H54 (cell line): ENCODE measurements at regions not wholly inside any gene's neighbourhood (a gene's known extent, or its start where the extent isn't known, plus 50 kb on each side); places are given as distances from the start of the nearest gene placed in this dataset.

ENCODE experiments used
- DNase-seq: peaks from one replicate; pipeline ENCODE4 v3.0.0; 2011; ENCODE audit warnings: low spot score, mixed read lengths; ENCODE audit not compliant: insufficient read length
- FAIRE-seq: peaks from 3 replicates; lab custom pipeline; 2011; peaks lifted over from hg19 to GRCh38; lab: Jason Lieb, UNC
- POLR2A ChIP-seq: IDR thresholded peaks from 2 replicates; pipeline ENCODE4 v1.6.1; 2011; ENCODE audit warnings: low read depth, mild to moderate bottlenecking, low read length

DNA sequence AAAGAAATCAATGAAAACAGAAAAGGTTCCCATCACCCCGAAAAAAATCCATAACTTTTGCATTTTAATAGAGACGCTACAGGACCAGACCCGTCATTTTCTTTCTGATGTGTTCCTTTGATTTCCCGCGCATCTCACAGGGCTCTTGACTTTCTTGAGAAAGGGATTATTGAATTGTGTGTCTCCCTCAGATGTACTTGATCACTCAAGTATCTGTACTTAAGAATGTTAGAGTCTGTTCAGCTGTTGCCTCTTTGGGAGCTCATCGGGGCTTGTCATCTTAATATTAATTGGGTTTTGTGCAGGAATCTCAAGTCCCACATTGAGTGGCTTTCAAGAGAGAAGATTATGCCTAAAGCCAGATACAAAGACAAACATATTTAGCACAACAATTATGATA lies 606.4 kb upstream of the SALL1 start:
- FAIRE-seq (no peak), DNase-seq (no peak)
- no peak for TF ChIP-seq POLR2A

DNA sequence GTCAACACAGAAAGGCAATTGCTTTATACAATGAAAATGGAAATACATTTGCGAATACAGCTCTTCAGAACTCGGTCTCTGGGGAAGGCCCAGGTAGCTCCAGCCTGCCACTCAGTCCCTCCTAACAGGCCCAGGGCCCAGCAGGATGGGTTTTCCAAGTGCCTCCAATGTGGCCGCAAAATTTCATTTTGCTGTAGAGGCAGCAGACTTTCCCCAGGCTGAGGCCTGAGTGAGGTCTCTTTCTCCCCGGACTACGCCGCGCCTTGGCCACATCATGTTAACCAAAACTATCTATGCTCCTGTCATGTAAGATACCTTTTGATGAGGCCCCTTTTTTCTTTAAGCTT lies 606.0 kb upstream of the SALL1 start:
- TF ChIP-seq POLR2A, result no peak
- FAIRE-seq, result no peak
- DNase-seq, result no peak

DNA sequence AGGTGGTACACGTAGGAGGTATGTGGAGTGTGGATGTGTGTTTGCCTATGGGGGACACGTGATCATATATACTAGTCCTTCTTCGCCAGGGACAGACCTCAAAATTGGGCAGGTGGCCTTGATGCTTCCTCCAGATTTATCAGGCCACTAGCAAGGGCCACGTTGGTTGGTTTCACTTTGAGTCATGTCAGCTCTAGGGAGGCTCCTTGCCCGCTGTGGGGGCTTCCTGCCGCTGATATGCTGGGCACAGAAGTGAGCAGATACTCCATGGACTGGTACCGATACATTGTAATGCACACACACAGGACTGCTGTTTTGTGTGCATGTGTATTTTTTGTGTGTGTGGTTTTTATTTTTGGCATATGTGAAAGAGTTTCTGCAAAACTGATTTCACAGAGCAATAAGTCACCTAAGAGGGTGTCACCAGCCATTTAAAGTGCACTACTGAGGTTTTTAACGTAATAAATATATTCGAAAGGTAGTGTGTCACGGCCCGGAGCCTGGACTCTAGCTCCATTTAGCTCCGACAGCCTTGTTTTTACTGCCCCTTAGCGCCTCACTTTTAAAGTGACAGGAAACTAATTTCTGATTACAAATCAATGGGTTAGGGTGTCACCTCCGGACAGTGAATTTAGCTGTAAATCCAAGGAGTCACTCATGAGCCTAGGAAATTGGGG lies 605.5 kb upstream of the SALL1 start:
- FAIRE-seq, result no peak
- no peak for TF ChIP-seq POLR2A
- no peak for DNase-seq

GRCh38 chr16:51755577-51756355 lies 604.7 kb upstream of the SALL1 start:
- TF ChIP-seq POLR2A, result no peak
- FAIRE-seq (no peak), DNase-seq (no peak)

- no peak for TF ChIP-seq POLR2A
- FAIRE-seq, result no peak
- DNase-seq, result no peak
Observed at GRCh38 chr16:51755039-51755501, 604.0 kb upstream of the SALL1 start.

DNA sequence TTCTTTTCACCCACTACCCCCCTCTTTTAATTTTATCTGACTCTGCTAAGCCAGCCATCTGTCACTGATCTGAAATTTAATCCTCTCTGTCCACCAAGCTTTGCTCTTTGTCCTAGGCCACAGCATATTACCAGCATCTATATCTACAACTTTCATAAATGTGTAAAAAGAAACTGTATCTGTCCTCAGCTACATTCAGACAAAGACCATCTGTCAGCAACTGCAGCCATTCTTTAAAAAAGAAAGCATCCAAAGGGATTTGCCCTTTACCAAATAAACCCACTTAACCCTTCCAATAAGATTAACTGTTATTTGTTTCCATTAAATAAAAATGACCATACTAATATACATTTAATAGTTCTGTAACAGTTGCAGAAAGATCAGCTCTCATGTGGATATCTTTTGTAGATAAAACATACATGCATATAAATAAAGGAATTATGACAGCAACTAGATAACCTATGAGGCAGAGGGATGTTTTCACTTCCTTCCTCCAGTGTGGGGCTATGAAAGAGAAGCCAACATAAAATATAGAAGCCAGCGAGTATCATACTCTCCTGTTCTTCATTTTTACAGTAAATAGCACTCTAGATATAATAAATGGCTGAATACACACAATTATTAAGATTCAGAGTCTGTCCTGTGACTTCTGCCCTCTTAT lies 602.5 kb upstream of the SALL1 start:
- no peak for FAIRE-seq
- no peak for TF ChIP-seq POLR2A
- DNase-seq, result no peak

GRCh38 chr16:51752438-51752995 lies 601.4 kb upstream of the SALL1 start:
- no peak for DNase-seq
- no peak for TF ChIP-seq POLR2A
- FAIRE-seq, result no peak

- no peak for FAIRE-seq
- no peak for TF ChIP-seq POLR2A
- DNase-seq, result no peak
Observed at GRCh38 chr16:51747329-51747728, 596.3 kb upstream of the SALL1 start.

GRCh38 chr16:51734220-51734619 lies 583.1 kb upstream of the SALL1 start:
- FAIRE-seq, result no peak
- no peak for TF ChIP-seq POLR2A
- DNase-seq, result no peak

DNA sequence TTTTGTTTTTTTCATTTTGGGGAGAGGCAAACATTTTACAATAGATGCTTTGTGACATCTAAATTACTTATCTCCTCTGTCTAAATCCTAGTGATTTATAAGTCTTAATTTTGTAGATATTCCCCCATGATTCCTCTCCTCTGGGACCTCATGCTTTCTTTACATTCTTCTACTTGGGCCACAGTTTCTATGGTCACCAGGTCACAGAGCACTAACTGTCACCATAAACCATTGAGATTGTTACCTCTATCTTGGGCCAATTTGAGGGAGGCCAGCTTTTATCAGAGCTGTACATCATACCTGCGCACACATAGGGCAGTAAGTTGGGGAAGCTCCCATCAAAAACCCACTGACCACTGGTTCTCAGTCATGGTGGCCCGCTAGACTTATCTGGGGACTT lies 582.1 kb upstream of the SALL1 start:
- FAIRE-seq, result no peak
- DNase-seq, result no peak
- no peak for TF ChIP-seq POLR2A

DNA sequence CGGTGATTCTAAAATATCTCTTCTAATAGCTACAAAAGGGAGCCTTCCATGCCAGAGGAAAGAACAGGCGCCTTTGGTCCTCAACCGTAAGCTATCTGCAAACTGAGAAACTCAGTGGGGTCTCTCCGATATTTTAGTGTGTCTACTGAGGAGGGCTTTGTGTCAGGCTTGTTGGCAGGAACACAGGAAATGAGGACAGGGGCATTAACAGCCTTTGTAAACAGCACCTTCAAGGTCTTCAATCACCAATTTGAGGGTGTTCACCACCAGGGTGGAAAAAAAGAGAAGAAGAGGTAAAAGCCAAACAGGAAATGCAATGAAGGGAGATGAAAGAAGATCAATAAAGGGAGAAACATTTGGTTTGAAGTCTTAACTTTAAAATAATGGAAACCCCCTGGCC lies 580.1 kb upstream of the SALL1 start:
- no peak for TF ChIP-seq POLR2A
- FAIRE-seq, result no peak
- no peak for DNase-seq

- no peak for FAIRE-seq
- TF ChIP-seq POLR2A, result no peak
- DNase-seq, result no peak
Observed at GRCh38 chr16:51723036-51723724, 572.1 kb upstream of the SALL1 start.

DNA sequence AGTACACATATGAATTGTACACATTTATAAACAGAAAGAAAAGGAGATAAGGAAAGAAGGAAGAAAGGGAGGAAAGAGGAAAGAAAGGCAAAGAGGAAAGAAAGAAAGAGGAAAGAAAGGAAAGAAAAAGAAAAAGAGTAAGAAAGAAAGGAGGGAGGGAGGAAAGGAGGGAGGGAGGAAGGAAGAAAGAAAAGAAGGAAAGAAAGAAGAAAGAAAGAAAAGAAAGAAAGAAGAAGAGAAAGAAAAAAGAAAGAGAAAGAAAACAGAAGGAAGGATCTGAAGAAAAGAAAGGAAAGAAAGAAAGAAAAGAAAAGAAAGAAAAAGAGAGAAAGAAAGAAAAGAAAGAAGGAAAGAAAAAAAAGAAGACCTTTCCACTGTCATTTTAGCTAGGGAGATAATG lies 571.4 kb upstream of the SALL1 start:
- no peak for DNase-seq
- TF ChIP-seq POLR2A, result no peak
- FAIRE-seq, result no peak

DNA sequence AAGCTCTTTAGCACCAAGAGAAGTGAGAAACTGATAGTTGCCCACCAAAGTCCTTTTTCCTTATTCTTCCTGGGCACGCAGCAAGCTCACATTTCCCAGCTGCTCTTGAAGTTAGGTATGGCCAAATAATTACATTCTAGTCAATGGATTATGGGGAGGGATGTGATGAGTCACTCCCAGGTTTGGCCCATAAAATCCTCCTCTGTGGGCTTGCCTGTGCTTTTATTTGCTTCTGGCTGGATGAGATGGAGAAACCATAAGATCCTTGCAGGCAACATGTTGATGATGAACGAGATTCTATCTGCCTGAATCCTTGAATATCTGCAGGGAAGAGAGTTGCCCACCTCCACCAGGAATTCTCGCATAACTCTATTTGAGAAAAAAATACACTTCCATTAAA lies 568.3 kb upstream of the SALL1 start:
- TF ChIP-seq POLR2A, result no peak
- DNase-seq, result no peak
- FAIRE-seq, result no peak

- no peak for FAIRE-seq
- no peak for TF ChIP-seq POLR2A
Observed at GRCh38 chr16:51716195-51716594, 565.1 kb upstream of the SALL1 start.

More at GRCh38 chr16:51716195-51716594, 565.1 kb upstream of the SALL1 start:
- no peak for DNase-seq
